ENCODE measurements at regions not wholly inside any gene's neighbourhood (a gene's known extent, or its start where the extent isn't known, plus 50 kb on each side); places are given as distances from the start of the nearest gene placed in this dataset.

GRCh38 chr2:8260213-8260612 lies 421.6 kb upstream of the ID2 start:
- no peaks in the 10 kb centered on the region for H3K9me3 ChIP-seq
- H3K4me3 ChIP-seq (ENCODE audit: low read depth in 1 of 2, low read length in 1 of 2), result no peak overlapping the region
- H3K4me1 ChIP-seq (ENCODE audit: control insufficient read depth in 1 of 2, insufficient read depth in 1 of 2, low read depth in 1 of 2, low read length in 1 of 2), result no peaks in the 10 kb centered on the region
- no peaks in the 10 kb centered on the region for H3K27me3 ChIP-seq
- no peaks in the 10 kb centered on the region for H3K36me3 ChIP-seq
- no peak overlapping the region for H3K27ac ChIP-seq
- TF ChIP-seq CTCF (IDR thresholded peaks at IDR 0.05), result no peak

GRCh38 chr2:8263901-8264300 lies 418.0 kb upstream of the ID2 start:
- no peaks in the 10 kb centered on the region for H3K36me3 ChIP-seq
- no peak overlapping the region for H3K4me3 ChIP-seq (ENCODE audit: low read depth in 1 of 2, low read length in 1 of 2)
- no peaks in the 10 kb centered on the region for H3K9me3 ChIP-seq
- no peak for TF ChIP-seq CTCF (IDR thresholded peaks at IDR 0.05)
- H3K4me1 ChIP-seq (ENCODE audit: control insufficient read depth in 1 of 2, insufficient read depth in 1 of 2, low read depth in 1 of 2, low read length in 1 of 2), result no peaks in the 10 kb centered on the region
- H3K27ac ChIP-seq, result no peak overlapping the region
- no peaks in the 10 kb centered on the region for H3K27me3 ChIP-seq

GRCh38 chr2:8264981-8265380 lies 416.9 kb upstream of the ID2 start:
- no peak overlapping the region for H3K27ac ChIP-seq
- H3K9me3 ChIP-seq, result no peaks in the 10 kb centered on the region
- no peaks in the 10 kb centered on the region for H3K36me3 ChIP-seq
- no peaks in the 10 kb centered on the region for H3K4me1 ChIP-seq (ENCODE audit: control insufficient read depth in 1 of 2, insufficient read depth in 1 of 2, low read depth in 1 of 2, low read length in 1 of 2)
- no peak for TF ChIP-seq CTCF (IDR thresholded peaks at IDR 0.05)
- no peaks in the 10 kb centered on the region for H3K27me3 ChIP-seq
- no peak overlapping the region for H3K4me3 ChIP-seq (ENCODE audit: low read depth in 1 of 2, low read length in 1 of 2)

GRCh38 chr2:8265476-8266226 lies 416.2 kb upstream of the ID2 start:
- TF ChIP-seq CTCF (IDR thresholded peaks at IDR 0.05), result no peak
- no peaks in the 10 kb centered on the region for H3K4me1 ChIP-seq (ENCODE audit: control insufficient read depth in 1 of 2, insufficient read depth in 1 of 2, low read depth in 1 of 2, low read length in 1 of 2)
- no peak overlapping the region for H3K27ac ChIP-seq
- H3K36me3 ChIP-seq, result no peaks in the 10 kb centered on the region
- H3K9me3 ChIP-seq, result no peaks in the 10 kb centered on the region
- H3K27me3 ChIP-seq, result no peaks in the 10 kb centered on the region
- H3K4me3 ChIP-seq (ENCODE audit: low read depth in 1 of 2, low read length in 1 of 2), result no peak overlapping the region

GRCh38 chr2:8266563-8266962 lies 415.3 kb upstream of the ID2 start:
- Histone ChIP-seq H3K9me3 (no peaks in the 10 kb centered on the region), H3K36me3 (no peaks in the 10 kb centered on the region), H3K27ac (no peak overlapping the region), H3K27me3 (no peaks in the 10 kb centered on the region), H3K4me1 (ENCODE audit: control insufficient read depth in 1 of 2, insufficient read depth in 1 of 2, low read depth in 1 of 2, low read length in 1 of 2) (no peaks in the 10 kb centered on the region), H3K4me3 (ENCODE audit: low read depth in 1 of 2, low read length in 1 of 2) (no peak overlapping the region)
- no peak for TF ChIP-seq CTCF (IDR thresholded peaks at IDR 0.05)
